HG02759 (cell line): ENCODE measurements at regions not wholly inside any gene's neighbourhood (a gene's known extent, or its start where the extent isn't known, plus 50 kb on each side); places are given as distances from the start of the nearest gene placed in this dataset.
"Not testable (repeated sequence)": the region's sequence is repeated elsewhere in the genome, so short reads cannot be mapped to it uniquely, and the experiment has no call there.

ENCODE experiments used
- ATAC-seq: cut with Tn5 transposase; IDR thresholded peaks from one replicate; pipeline ENCODE4 v1.9.1; 2021; ENCODE audit warnings: mild to moderate bottlenecking, moderate library complexity; ENCODE audit not compliant: unreplicated experiment

DNA sequence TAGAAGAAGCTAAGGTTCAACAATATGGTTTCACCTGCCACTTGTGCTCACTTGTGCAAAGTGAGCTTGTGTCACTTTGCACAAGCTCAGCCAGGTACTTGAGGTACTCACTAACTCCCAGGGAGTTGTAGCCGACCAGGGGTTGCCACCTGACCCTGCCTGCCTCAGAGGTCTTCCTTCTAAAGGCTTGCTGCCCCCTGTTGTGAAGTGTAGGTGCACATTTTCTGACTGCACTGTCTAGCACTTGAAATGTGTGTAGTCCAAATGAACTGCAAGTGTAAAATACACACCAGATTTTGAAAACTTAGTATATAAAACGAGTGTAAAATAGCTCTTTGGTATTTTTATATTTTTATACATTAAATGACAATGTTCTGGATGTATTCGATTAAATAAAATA is 230.8 kb downstream of the DLEU7 start:
- ATAC-seq = no peak

DNA sequence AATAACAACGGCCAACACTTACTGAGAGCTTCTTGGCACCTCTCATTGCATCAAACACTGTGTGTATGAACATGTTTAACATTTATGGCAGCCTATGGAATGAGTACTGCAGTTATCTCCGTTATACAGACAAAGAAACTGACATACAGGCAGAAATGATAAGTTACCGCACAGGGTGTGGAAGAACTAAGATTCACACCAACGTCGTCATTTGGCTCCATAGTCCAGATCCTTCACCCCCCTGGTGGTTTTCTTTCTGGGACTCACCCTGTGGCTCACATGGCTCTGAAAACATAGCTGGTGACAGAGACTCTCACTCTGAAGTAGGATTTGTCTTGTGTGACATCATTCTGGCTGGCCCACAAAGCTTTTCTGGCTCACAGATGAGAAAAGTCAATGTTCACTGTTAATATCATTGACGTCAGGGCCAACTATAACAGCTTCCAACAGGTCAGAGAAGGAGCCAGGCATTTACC is 230.1 kb downstream of the DLEU7 start:
- ATAC-seq = no peak

DNA sequence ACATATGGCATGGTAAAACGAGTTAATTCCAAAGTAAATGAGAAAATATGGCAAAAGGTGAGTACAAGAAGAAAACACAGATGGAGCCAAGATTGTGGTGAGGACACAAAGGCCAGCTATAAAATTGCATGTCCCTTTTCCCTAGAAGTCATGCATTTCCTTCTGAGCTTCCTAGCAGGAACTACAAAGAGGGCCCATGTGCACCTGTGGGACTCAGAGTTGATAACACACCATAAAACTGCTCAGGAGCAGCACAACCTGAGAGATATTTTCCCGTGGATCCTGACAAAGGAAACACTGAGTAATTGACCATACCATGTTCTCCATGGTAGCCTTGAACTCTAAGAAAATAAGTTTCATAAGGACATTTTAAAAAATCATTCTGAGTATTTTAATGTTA is 228.3 kb downstream of the DLEU7 start:
- ATAC-seq = no peak

DNA sequence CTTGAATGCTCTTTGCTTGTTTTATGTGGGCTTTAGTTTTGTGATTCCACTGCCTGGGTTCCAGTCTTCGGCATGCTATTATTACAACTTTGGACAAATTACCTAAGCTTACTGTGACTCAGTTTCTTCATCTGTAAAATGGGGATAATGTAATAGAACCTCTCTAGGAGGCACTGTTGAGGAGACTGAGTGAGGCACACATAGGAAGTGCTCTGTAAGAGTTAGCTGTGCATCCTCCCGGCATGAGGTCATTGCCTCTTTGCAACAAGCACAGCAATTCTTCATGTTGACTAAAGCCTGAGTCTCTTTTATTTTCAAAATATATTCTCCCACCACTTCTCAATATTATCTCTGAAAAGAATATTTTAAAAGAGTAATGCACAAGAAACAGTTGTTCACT is 227.4 kb downstream of the DLEU7 start:
- ATAC-seq = no peak

DNA sequence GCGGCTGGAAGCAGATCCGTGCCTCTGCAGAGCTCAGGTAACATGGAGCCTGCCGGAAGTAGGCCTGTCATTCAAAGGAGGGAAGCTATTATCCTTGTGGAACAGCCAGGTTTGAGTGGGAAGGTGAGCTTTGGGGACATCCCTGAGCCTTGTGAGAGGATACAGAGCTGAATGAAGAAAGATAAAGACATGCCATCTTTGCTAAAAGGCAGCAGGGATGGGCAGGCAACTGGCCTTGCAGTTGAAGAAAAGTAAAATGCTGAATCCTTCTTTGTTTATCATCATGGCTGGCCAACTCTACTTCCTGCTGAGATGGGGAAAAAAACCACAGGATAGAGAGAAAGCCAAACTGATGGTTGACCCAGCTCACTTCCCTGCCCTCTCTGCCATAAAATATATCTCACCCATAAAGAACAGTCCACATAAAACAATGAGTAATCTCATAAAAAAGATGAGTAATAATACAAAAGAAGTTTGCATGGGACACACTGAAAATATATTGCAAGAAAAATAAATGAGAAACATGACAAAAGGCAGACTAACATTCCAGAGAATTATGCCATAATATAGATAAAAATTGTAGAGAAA is 226.3 kb downstream of the DLEU7 start:
- no peak for ATAC-seq

DNA sequence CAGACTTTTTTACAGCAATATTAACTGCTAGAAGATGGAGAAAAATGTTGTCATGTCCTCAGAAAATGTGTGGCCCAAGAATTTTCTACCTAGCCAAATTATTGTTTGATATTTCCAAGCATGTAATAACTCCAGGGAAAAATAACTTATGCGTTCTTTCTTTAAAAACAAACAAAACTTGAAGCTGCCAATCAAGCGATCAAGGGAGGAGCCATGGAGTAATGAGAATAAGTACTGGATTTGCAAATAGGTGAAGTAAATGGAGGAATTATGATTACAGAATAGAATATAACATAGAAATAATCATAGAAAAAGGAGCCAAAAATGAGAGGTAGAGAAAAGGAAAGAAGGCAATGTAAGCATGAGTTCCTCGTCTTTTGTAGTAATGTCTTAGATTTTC is 225.3 kb downstream of the DLEU7 start:
- ATAC-seq = no peak

DNA sequence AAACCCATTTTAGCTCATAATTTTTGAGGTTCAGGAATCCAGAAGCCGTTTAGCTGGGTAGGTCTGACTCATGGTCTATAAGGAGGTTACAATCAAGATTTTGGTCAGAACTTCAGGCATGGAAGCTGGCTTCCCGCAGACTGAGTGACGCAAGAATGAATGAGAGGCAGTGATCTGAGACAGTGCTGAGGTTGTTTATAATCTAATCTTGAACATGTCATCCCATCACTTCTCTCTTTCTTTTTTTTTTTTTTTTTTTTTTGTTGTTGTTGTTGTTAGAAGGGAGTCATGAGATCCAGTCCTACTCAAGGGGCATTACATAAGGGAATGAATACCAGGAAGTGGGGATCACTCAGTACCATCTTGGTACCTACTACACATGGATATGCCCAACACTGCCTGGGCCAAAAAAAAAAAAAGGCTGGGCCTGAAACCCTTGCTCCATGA is 217.4 kb downstream of the DLEU7 start:
- ATAC-seq = no peak

DNA sequence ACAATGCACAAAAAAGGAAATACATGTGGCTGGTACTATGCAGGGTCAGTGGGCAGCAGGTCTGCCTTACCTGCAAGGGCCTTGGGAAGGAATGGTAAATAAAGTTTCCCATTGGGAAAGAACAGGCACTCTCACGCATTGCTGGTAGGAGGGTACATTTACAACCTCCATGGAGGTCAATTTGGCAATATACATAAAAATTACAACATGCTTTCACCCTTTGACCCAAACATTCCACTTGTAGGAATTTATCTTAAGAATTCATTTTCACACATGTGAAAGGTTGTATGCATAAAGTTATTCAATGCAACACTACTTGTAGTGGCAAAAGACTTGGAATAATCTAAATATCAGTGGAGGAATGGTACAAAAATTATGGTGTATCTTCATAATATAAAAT is 216.4 kb downstream of the DLEU7 start:
- no peak for ATAC-seq

DNA sequence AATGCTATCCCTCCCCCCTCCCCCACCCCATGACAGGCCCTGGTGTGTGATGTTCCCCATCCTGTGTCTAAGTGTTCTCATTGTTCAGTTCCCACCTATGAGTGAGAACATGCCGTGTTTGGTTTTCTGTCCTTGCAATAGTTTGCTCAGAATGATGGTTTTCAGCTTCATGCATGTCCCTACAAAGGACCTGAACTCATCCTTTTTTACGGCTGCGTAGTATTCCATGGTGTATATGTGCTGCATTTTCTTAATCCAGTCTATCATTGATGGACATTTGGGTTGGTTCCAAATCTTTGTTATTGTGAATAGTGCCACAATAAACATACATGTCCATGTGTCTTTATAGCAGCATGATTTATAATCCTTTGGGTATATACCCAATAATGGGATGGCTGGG is 215.0 kb downstream of the DLEU7 start:
- ATAC-seq = not testable (repeated sequence)

DNA sequence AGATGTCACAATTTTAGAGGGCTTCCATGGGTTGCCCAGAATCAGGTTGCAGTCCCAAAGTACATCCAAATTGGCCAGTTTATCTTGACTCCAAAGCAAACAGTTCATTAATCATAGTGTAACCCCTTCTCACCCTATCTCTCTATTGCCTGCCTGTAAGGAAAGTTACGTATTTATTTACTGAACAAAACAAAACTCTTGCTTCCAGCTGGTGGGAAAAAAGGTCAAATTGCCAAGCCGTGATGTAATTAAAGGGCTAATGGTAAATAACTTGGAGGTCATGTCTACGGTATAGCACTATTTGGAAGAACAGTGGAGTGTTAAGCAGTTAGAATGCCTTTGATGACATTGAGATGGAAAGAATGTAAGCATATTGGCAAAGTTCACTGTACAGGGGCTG is 214.0 kb downstream of the DLEU7 start:
- no peak for ATAC-seq

DNA sequence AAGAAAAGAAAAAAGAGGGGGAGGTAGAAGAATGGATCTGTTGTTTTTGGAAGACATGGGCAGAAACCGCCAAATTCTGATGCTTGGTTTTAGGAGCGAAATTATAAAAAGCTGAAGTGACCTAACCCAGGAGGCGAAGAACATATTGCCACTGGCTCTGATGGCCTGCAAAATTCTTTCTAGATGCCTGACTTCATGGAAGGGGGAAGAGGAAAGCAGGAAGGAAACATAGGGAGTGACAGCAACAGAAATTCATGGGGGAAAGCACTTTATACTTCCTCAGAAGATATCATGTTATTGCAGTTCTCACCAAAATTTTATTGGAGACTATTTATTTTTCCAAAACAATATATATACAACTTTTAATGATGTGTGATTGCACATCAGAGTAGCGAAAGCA is 213.5 kb downstream of the DLEU7 start:
- no peak for ATAC-seq

DNA sequence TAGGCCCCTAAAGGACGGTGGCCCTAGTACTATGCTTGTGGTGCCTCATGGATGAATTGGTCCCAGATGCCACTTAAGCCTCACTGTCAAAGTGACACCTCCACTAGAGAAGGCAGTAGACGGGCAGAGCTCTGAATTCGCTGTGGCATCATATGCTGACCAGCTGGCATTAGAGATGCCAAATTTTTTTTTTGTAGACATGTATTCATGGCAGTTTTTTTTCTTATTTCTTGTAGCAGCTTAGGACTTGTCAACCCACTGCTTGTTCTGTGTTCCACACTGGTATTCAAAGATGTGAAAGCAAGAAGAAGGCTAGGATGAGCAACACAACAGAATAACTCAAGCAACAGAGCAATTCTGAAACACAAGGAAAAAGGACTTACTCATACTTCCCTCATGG is 212.5 kb downstream of the DLEU7 start:
- no peak for ATAC-seq

DNA sequence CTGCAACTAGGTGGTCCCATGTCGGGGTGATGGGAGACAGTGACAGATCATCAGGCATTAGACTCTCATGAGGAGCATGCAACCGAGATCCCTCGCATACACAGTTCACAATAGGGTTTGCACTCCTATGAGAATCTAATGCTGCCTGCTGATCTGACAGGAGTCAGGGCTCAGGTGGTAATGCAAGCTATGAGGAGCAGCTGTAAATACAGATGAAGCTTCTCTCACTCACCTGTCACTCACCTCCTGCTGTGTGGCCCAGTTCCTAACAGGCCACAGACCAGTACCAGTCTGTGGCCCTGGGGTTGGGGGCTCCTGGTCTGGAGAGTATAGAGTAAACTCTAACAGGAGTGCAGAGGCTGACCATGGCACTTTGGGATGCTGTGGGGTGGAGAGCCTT is 209.2 kb downstream of the DLEU7 start:
- no peak for ATAC-seq

DNA sequence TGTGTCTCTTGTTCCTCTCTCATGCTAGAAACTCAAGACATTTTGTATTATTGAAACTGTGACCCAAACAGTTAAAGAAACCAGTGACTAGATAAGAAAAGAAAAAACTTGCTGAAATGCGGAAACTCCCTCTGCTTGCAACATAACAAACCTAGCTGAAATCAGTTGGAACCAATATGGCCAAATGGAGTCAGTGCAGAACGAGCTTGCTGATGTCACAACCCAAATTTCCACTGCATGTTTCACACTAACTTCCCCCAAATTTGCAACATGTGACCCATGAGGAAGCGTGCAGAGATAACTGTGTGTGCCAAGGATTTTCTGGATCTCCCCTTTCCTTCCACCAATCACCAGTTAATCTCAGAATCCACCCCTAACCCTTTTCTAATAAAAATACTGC is 208.0 kb downstream of the DLEU7 start:
- ATAC-seq = peak; percentile 67

DNA sequence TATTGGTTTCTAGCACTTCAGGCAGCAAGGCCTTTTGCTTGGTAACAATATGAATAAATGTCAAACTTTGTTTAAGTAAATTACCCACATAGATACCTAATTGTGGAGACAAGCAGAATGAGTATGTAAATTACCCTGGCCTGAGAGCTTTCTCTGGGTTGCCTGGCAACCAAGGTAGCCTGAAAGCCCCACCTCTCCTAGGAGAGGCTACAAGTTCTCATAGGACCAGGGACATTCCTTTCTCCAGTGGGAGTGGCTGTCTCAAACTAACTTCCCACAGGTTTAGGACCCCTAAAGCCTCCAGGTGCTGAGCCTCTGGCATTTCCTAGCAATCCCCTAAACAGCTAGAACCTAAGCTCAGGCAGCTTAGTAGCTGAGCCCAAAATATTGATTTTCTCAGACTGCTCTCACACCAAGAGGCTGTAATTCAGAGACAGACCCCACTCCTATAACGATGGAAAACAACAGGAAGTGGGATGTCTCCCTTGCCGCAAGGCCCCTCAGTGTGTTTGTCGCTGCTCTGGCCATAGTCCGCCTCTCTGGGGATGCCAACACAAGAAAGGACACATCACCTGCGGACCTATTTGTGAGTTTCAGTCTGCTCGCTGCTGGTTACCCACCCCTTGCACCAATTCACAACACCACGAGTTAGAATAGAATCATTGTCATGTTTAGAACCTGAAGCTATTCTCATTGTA is 207.3 kb downstream of the DLEU7 start:
- peak; percentile 86 for ATAC-seq

DNA sequence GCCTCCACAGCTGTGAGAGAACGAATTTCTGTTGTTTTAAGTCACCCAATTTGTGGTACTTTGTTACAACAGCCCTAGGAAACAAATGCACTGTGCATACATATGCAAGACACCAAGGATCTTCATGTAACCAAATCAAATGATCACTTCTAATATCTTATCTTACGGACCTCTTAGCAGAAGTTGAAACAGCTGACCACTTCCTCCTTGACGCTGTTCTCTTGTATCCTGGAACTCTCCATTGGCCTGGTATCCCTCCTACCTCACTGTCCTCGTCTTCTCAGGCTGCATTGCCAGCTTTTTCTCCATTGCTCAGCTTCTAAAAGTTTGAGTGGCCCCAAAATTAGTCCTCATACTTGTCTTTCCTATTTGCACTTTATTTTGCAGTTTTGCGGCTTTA is 200.4 kb downstream of the DLEU7 start:
- no peak for ATAC-seq

DNA sequence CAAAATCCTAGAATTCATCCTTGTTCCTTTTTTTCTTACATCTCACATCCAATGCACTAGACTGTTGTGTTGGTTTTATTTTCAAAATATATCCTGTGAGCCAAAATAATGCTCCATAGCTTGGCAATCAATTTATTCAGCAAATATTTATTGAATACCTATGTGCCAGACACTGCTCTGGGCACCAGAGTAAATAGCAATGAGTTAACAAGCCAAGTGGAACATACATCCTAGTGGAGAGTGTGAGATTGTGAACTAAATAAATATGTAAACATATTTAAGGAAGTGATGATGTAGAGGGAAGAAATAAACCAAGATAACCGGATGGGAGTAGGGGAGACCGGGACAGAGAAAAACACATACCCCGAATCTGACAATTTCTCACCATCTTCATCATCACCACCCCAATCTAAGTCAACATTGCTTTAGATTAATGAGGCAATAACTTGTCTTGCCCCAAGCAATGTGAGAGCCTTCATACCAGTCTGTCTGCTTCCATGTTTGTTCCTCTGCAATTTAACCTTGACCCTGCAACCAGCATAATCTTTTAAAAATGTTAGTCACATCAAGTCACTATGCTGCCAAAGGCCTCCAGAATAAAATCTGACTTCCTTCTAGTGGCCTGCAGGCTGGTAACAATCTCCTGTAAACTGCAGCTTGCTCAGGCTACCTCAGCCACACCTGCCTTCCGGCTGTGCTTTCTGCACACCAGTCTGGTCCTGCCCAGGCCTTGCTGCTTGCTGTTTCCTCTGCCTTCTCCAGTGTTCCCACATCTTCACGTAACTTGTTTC is 199.2 kb downstream of the DLEU7 start:
- ATAC-seq = no peak

DNA sequence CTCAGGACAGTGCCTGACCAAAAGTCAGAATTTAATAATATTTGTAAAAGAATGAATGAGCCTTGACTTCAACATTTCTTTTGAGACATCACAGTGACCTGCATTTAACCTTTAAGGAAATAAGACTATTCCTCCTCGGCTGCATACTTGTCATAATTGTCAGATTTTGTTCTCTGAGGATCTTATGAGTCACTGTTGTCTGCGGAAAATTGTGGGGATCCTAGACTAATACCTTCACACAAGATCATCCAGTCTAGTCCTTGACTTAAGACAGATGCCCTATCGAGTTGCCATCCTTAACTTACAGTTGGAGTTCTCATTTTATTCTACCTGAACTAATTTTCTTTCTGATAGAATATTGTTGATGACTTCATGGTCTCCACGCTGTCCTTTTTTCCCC is 198.4 kb downstream of the DLEU7 start:
- no peak for ATAC-seq

DNA sequence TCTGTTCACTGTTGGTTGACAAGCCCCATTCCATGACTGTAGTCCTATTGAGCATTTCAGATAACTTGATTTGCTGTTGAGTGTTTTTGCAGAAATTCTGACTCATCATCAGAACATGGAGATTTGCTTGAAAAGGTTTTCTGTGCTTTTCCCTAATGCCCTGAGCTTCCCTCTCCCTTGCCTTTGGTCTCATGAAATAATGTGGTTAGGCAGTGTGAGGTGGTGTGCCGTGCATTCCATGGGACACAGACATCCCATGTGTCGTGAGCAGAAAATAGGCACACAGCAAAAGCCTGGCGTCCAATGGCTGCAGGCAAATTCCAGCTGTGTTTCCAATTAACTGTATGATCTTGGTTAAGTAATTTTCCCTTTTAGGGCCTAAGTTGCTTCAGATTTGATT is 197.4 kb downstream of the DLEU7 start:
- ATAC-seq = no peak

DNA sequence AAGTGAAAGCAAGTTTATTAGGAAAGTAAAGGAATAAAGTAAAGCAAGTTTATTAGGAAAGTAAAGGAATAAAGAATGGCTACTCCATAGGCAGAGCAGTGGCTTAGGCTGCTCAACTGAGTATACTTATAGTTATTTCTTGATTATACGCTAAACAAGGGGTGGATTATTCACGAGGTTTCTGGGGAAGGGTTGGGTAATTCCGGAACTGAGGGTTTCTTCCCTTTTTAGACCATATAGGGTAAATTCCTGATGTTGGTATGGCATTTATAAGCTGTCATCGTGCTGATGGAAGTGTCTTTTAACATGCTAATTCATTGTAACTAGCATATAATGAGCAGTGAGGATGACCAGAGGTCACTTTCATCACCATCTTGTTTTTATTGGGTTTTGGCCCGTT is 194.3 kb downstream of the DLEU7 start:
- ATAC-seq = no peak

DNA sequence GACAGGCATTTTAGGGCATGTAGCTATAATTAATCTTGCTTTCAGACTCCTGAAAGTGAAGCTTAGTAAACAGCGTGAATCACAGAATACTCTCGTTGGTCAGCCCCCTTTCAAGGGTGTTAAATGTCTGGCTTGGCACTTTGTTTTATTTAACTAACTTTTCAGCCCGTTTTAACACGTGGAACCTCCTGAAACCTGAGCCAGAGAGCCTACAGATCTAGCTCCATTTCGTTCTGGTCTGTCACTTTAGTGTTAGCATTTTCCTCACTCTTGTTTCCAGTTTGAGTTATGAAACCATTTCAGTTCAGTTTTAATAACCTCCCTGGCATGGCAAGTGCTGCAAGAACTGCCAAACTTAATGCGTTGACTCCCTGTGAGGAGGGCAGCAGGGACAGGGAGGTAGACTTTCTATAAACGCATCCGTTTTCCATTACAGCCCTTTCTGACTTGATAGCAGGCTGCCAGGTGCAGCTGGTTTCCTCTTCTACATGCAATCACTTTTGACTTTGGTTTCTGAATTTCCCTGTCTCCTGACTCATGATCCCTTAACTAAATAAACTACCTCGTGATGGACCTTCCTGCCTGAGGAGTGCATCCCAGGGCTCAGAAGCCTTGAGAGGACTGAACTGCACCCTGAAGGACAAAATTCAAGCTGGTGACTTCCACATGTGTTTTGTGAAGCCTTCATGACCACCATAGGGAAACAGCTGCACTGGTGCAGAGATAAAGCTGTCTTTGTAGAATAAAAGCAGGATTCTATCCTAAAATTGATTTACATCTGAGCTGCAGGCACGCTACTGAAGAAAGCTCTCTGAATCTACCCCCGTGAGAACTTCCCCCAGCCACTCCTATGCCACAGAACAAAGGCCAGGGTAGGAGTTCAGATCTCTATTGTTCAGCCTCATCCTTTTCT is 192.6 kb downstream of the DLEU7 start:
- no peak for ATAC-seq
